Natural killer cell treated with Interleukin-12 subunit alpha and Interleukin-12 subunit beta and Interleukin-15 and Interleukin-18, amount 100 ng/mL, for 72 hours (primary cell): ENCODE measurements at regions not wholly inside any gene's neighbourhood (a gene's known extent, or its start where the extent isn't known, plus 50 kb on each side); places are given as distances from the start of the nearest gene placed in this dataset.
"Not testable (repeated sequence)": the region's sequence is repeated elsewhere in the genome, so short reads cannot be mapped to it uniquely, and the experiment has no call there.

Source experiments
- ATAC-seq, 2 donors: fragments of 150-1000 bp; cut with Tn5 transposase in 1 of 2; sonication (Bioruptor Pico), chemical (Tn5 transposase) in 1 of 2; 2 replicates each; pipeline ENCODE4 v1.10.0; 2021
- DNase-seq: peaks from one replicate; pipeline ENCODE4 v3.0.0; 2022; ENCODE audit warnings: low spot score
- H3K27ac Mint-ChIP-seq, 2 donors: 1 replicate in 1 of 2; 2 replicates in 1 of 2; pipeline ENCODE4 v1.8.0; 2022; ENCODE audit warnings: mixed read lengths in 2 of 2, mild to moderate bottlenecking in 1 of 2, moderate library complexity in 1 of 2
- H3K27me3 Mint-ChIP-seq, 2 donors: 1 replicate in 1 of 2; 2 replicates in 1 of 2; pipeline ENCODE4 v1.8.0; 2022; ENCODE audit warnings: mixed read lengths in 2 of 2
- H3K36me3 Mint-ChIP-seq: one replicate; pipeline ENCODE4 v1.8.0; 2022; ENCODE audit warnings: mixed read lengths
- H3K4me1 Mint-ChIP-seq, 2 donors: 1 replicate in 1 of 2; 2 replicates in 1 of 2; pipeline ENCODE4 v1.8.0; 2022; ENCODE audit warnings: low read depth in 2 of 2, mixed read lengths in 2 of 2, mild to moderate bottlenecking in 1 of 2
- H3K4me3 Mint-ChIP-seq: one replicate; pipeline ENCODE4 v1.8.0; 2022; ENCODE audit warnings: mixed read lengths
- H3K9me3 Mint-ChIP-seq: 2 replicates; pipeline ENCODE4 v1.8.0; 2022; ENCODE audit warnings: mixed read lengths

DNA sequence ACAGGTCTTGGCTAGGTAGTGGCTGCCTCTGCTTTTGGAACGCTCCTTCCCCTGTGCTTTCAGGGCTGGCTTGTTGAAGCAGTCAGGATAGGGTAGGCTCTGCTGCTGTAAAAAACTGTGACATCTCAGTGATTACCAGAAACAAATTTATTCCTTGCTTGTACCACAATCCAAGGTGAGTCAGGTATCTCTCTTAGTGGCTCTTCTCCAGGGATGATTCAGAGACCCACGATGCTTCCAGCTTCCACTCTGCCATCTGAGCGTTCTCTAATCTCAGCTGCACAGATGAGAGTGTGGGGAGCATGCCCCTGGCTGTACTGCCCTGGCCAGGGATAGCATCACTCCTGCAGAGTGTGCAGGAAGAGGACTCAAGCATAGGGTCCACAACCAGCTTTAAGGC lies 174.9 kb downstream of the VAPA start:
- DNase-seq (no peak), ATAC-seq (no peak)
- Mint-ChIP-seq H3K4me3 (no peak overlapping the region), H3K27me3 (peaks cover 0 to 4% of the 10 kb centered on the region in 2 donors), H3K4me1 (no peaks in the 10 kb centered on the region), H3K27ac (no peak overlapping the region), H3K36me3 (no peaks in the 10 kb centered on the region), H3K9me3 (no peaks in the 10 kb centered on the region)

DNA sequence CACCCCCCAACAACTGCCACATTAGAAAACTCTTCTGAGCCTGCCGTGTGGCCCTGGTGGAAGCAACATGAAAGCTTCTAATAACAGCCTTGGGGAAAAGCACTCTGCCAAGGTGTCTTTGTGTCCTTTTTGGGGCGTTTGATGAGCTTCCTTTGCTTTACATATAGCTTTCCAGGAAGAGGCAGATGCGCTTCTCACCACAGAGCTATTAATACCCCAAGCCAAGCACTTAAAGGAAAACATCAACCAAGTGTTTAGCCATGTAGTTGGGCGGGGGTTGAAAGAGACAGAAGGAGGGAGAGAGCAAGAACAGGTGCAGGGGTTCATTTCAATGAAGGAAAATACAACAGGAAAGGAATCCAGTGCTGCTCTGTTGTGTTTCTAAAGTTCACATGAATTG lies 176.1 kb downstream of the VAPA start:
- Mint-ChIP-seq H3K4me1 (no peaks in the 10 kb centered on the region), H3K9me3 (no peaks in the 10 kb centered on the region), H3K27me3 (peaks cover 4 to 7% of the 10 kb centered on the region in 2 donors), H3K4me3 (no peak overlapping the region), H3K27ac (no peak overlapping the region), H3K36me3 (no peaks in the 10 kb centered on the region)
- ATAC-seq (no peak), DNase-seq (no peak)

DNA sequence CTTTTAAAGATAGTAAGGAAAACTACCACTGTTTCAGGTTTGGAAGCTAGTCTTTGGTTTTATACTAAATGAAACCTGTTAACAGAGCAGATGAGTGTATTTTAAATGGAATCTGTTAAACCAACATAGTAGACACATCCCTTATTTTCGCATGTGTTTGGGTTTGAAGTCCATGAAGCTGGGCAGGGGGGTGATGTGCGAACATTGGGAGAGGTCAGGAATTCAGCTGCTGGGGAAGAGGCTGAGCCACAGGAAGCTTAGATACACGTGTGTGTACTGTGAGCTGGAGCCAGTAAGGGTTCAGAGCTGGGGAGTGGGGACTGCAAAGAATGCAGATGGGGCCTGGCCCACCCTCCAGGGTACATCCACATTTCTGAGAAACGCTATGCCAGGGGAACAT lies 176.9 kb downstream of the VAPA start:
- DNase-seq, result no peak
- Mint-ChIP-seq H3K36me3 (no peaks in the 10 kb centered on the region), H3K4me3 (no peak overlapping the region)

DNA sequence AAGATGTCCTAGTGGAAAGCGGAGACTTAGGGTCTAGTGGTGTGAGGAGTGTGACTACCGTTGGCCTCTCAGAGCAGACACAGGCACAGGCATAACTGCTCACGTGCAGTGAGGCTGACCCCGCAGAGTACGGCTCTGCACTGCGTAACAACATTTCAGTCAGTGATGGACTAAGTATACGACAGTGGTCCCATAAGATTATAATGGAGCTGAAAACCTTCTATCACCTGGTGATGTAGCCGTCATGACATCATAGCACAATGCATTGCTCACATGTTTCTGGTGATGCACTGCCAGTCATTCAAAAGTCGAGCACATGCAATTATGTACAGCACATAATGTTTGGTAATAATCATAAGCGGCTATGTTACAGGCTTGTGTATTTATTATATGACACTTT lies 179.6 kb downstream of the VAPA start:
- no peak overlapping the region for H3K27ac Mint-ChIP-seq

More for the DNA sequence above, 176.9 kb downstream of the VAPA start:
- peaks cover 4 to 7% of the 10 kb centered on the region in 2 donors for H3K27me3 Mint-ChIP-seq
- H3K9me3 Mint-ChIP-seq, result no peaks in the 10 kb centered on the region
- no peaks in the 10 kb centered on the region for H3K4me1 Mint-ChIP-seq
- no peak overlapping the region for H3K27ac Mint-ChIP-seq
- ATAC-seq, result no peak

DNA sequence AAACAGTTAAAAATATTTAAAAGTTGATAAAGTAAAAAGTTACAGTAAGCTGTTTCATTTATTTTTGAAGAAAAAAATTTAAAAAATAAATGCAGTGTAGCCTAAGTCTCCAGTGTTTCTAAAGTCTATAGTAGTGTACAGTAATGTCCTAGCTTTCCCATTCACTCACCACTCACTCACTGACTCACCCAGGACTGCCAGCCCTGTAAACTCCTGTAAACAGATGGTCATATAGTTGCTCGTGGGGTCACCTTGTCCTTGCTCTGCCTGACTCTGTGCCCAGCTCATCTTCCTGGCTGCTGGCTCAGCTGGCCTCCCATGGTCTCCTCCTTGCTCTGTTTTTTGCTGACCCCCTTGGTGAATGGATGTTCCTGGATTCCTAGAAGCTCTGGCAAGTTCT lies 180.3 kb downstream of the VAPA start:
- DNase-seq (no peak), ATAC-seq (no peak)
- Mint-ChIP-seq H3K4me3 (no peak overlapping the region), H3K27ac (no peak overlapping the region), H3K4me1 (no peaks in the 10 kb centered on the region), H3K36me3 (no peaks in the 10 kb centered on the region), H3K9me3 (no peaks in the 10 kb centered on the region), H3K27me3 (peaks cover 4 to 7% of the 10 kb centered on the region in 2 donors)

More for the DNA sequence above, 179.6 kb downstream of the VAPA start:
- Mint-ChIP-seq H3K9me3 (no peaks in the 10 kb centered on the region), H3K4me1 (no peaks in the 10 kb centered on the region), H3K36me3 (no peaks in the 10 kb centered on the region), H3K4me3 (no peak overlapping the region), H3K27me3 (peaks cover 4 to 7% of the 10 kb centered on the region in 2 donors)
- no peak for ATAC-seq
- DNase-seq, result no peak

DNA sequence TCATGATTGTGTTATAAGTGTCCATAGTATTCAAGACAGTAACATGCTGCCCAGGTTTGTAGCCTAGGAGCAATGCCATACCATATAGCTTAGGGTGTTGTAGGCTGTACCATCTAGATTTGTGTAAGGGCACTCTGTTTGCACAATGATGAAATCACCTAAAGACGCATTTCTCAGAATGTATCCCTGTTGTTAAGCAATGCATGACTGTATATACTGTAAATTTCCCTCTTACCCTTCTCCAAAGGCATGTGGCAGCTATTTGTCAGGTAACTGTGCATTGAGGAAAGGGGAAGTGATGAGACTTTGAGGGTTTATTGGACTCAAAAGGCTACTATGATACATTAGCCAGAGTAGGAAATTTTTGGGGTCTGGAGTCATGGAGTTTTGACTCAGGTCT lies 180.8 kb downstream of the VAPA start:
- Mint-ChIP-seq H3K27me3 (peaks cover 4 to 7% of the 10 kb centered on the region in 2 donors), H3K9me3 (no peaks in the 10 kb centered on the region), H3K4me3 (no peak overlapping the region), H3K4me1 (no peaks in the 10 kb centered on the region), H3K27ac (no peak overlapping the region), H3K36me3 (no peaks in the 10 kb centered on the region)
- DNase-seq (no peak), ATAC-seq (no peak)

DNA sequence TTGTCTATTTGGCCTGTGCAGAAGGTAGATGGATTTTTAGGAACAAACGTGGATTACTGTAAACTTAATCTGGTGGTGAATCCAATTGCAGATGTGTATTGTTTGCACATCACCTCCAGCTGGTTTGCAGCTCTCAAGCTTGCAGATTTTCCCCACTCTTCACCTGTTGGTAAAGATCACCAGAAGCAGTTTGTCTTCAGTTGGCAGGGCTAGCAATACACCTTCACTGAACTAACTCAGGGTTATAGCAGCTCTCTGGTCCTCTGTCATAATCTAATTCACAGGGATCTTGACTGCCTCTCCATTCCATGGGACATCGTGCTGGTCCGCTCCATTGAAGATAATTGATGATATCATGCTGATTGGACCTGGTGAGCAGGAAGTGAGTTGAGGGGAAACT lies 181.5 kb downstream of the VAPA start:
- no peaks in the 10 kb centered on the region for H3K9me3 Mint-ChIP-seq
- DNase-seq, result no peak
- no peaks in the 10 kb centered on the region for H3K36me3 Mint-ChIP-seq
- H3K27ac Mint-ChIP-seq, result no peak overlapping the region
- peaks cover 4 to 7% of the 10 kb centered on the region in 2 donors for H3K27me3 Mint-ChIP-seq
- H3K4me3 Mint-ChIP-seq, result no peak overlapping the region
- no peaks in the 10 kb centered on the region for H3K4me1 Mint-ChIP-seq
- ATAC-seq, result no peak

DNA sequence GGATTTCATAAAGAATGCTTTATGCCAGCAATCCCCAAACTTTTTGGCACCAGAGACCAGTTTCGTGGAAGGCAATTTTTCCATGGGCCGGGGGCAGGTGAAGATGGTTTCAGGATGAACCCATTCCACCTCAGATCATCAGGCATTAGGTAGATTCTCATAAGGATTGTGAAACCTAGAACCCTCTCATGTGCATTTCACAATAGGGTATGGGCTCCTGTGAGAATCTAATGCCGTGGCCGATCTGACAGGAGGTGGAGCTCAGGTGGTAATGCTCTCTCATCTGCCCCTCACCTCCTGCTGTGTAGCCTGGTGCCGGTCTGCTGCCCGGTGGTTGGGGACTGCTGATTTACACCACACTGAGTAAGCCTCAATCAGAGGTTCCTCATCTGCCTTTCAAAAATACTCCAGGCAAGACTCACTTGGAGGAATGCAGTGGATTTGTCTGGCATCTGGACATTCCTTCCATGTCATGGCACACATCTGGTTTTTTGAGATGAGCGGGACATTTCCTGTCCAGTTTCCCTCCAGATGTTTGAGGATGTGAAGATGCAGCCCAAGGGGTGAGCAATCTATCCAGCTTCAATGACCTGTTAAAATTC lies 185.8 kb downstream of the VAPA start:
- DNase-seq (no peak), ATAC-seq (no peak)
- Mint-ChIP-seq H3K4me1 (no peaks in the 10 kb centered on the region), H3K27ac (no peak overlapping the region), H3K36me3 (no peaks in the 10 kb centered on the region), H3K9me3 (no peaks in the 10 kb centered on the region), H3K4me3 (no peak overlapping the region), H3K27me3 (peaks cover under 1 to 3% of the 10 kb centered on the region in 2 donors)

DNA sequence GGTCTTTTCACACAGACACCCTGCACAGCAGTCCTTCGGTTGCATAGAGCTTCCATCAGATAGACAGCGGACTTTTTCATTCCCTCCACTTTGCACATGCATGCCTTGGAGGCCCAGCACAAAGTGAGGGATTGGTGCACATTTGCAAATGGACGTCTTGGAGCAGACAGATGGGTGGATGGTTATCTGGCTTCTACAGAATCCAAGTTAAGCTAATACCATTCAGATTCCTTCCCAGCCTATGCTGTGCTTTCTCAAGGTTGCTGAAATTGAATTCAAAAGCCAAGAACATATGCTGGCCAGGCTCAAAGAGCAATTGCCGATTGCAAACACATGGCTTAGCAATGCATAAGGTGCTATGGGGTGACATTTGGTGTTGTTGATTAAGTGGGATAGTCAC lies 186.4 kb downstream of the VAPA start:
- Mint-ChIP-seq H3K27ac (no peak overlapping the region), H3K9me3 (peaks cover under 1% of the 10 kb centered on the region), H3K4me3 (no peak overlapping the region), H3K4me1 (no peaks in the 10 kb centered on the region), H3K36me3 (peaks cover under 1% of the 10 kb centered on the region), H3K27me3 (peaks cover 2 to 3% of the 10 kb centered on the region in 2 donors)
- DNase-seq, result no peak
- ATAC-seq, result no peak

DNA sequence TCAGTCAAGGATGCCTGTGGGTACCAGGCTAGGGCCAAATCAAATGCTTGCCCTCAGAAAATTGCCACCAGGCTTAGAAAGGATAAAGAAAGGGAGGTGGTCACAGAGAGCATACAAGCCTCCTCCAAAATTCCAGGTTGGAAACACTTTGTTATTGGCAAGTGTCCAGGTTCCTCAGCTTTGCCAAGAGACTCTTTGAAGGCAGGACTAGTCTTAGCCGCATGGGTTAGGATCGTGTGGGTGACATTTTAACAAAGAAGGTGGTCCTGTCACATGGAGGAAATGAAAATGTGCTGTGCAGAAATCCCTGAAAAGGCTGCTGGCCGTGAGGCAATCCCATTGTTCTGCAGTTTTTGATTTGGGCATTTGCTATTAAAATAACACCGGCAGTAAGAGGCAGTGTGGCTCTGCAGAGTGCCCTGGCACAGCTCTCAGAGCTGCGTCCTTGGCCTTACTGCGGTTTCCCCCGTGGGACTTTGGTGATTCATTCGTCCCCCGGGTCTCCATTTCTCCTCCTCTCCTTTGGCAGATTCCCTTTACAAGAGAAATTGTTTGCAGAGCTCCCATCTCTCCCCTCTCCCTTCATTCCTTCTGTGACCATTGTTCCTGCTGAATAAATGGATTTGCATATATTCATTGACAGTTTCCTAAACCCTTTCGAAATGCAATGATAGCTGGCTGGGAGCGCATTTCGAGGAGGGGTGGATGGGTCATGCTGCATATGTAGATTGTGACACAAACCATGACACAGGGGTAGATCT lies 187.3 kb downstream of the VAPA start:
- ATAC-seq, result no peak
- H3K4me3 Mint-ChIP-seq, result no peak overlapping the region
- H3K27me3 Mint-ChIP-seq, result peaks cover 5 to 7% of the 10 kb centered on the region in 2 donors
- H3K9me3 Mint-ChIP-seq, result peaks cover 5% of the 10 kb centered on the region
- no peak for DNase-seq
- peaks cover 4% of the 10 kb centered on the region for H3K36me3 Mint-ChIP-seq
- no peaks in the 10 kb centered on the region for H3K4me1 Mint-ChIP-seq
- no peak overlapping the region for H3K27ac Mint-ChIP-seq

DNA sequence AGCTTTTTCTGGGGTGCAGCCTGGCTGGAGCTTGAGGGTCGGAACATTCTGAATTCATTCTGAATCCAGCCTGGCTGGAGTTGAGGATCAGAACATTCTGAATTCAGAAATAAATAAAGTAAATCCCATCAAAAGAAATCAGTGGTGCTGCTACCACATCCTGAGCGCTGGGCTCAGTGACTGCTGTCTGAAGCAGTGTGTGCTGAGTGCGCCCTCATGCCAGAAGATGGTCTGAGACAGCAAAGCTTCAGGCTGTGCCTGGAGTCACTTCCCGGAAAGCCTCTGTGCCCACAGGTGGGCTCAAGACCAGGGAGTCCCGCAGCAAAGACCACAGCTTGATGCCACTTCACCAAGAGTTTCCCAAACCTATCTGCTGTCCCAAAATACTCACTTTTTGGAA lies 187.9 kb downstream of the VAPA start:
- ATAC-seq, result no peak
- peaks cover 4% of the 10 kb centered on the region for H3K36me3 Mint-ChIP-seq
- peaks cover 5 to 7% of the 10 kb centered on the region in 2 donors for H3K27me3 Mint-ChIP-seq
- peaks cover 5% of the 10 kb centered on the region for H3K9me3 Mint-ChIP-seq
- no peak overlapping the region for H3K4me3 Mint-ChIP-seq
- no peaks in the 10 kb centered on the region for H3K4me1 Mint-ChIP-seq
- no peak overlapping the region for H3K27ac Mint-ChIP-seq
- no peak for DNase-seq

DNA sequence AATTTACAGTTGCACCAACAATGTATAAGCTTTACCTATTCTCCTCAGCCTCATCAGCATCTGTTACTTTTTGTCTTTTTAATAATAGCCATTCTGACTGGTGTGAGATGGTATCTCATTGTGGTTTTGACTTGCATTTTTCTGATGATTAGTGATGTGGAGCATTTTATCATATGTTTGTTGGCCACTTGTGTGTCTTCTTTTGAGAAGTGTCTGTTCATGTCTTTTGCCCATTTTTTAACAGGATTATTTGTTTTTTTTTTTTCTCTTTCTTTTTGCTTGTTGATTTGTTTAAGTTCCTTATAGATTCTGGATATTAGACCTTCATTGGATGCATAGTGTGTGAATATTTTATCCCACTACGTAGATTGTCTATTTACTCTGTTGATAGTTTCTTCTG lies 191.3 kb downstream of the VAPA start:
- not testable (repeated sequence) for H3K4me1 Mint-ChIP-seq, ATAC-seq, H3K36me3 Mint-ChIP-seq, H3K4me3 Mint-ChIP-seq, DNase-seq, H3K27ac Mint-ChIP-seq
- H3K9me3 Mint-ChIP-seq, result peaks cover 11% of the 10 kb centered on the region
- peaks cover 12 to 24% of the 10 kb centered on the region in 2 donors for H3K27me3 Mint-ChIP-seq

DNA sequence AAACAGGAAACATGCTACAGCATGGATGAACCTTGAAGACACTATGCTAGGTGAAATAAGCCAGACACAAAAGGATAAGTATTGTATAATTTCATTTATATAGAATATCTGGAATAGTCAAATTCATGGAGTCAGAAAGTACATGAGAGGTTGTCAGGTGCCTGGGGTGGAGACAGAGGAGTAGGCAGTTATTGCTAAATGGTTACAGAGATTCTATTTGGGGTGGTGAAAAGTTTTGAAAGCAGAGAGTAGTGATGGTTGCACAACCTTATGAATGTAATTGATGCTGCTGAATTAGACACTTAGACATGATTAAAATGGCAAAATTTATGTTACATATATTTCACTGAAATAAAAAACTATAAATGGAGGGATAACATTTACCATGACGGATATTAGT lies 197.4 kb downstream of the VAPA start:
- Mint-ChIP-seq H3K36me3 (no peaks in the 10 kb centered on the region), H3K4me3 (no peak overlapping the region), H3K27ac (no peak overlapping the region), H3K9me3 (peaks cover 6% of the 10 kb centered on the region), H3K27me3 (peaks cover 7 to 36% of the 10 kb centered on the region in 2 donors), H3K4me1 (no peaks in the 10 kb centered on the region)
- no peak for ATAC-seq
- no peak for DNase-seq

DNA sequence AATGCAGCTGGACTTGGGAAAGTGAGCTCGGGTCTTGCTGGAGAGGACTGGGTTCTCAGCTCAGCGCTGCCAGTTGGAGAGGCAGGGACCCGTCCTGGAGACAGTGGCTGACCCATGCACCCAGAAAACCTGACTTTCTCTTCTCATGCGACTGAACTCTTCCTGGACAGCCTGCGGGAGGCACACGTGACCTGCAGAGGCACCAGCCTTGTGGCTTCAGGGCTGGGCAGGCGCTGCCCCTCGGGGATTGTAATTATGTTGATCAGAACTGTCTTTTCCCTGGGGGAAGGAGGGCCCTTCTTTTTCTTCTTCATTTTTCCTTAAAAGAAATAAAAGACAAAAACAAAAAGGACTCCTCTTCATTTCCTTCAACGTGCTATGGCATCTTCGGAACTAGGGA lies 198.1 kb downstream of the VAPA start:
- DNase-seq, result no peak
- no peak overlapping the region for H3K4me3 Mint-ChIP-seq
- no peak for ATAC-seq
- H3K36me3 Mint-ChIP-seq, result no peaks in the 10 kb centered on the region
- H3K9me3 Mint-ChIP-seq, result peaks cover 6% of the 10 kb centered on the region
- no peaks in the 10 kb centered on the region for H3K4me1 Mint-ChIP-seq
- peaks cover 5 to 38% of the 10 kb centered on the region in 2 donors for H3K27me3 Mint-ChIP-seq
- no peak overlapping the region for H3K27ac Mint-ChIP-seq
